Loucy (cell line): ENCODE measurements at regions not wholly inside any gene's neighbourhood (a gene's known extent, or its start where the extent isn't known, plus 50 kb on each side); places are given as distances from the start of the nearest gene placed in this dataset.

ENCODE experiments used
- H2AFZ ChIP-seq: fragments of 200-600 bp; sonication (generic); 2 replicates; pipeline ENCODE4 v1.6.0; 2016; ENCODE audit warnings: antibody characterized with exemption, mild to moderate bottlenecking, low read length, moderate library complexity
- H3F3A ChIP-seq: fragments of 200-600 bp; 2 replicates; pipeline ENCODE4 v1.6.0; 2016; ENCODE audit warnings: antibody characterized with exemption, low read depth, mild to moderate bottlenecking
- H3K27me3 ChIP-seq: fragments of 200-600 bp; sonication (generic); 2 replicates; pipeline ENCODE4 v1.6.1; 2014; ENCODE audit warnings: low read length, mild to moderate bottlenecking; ENCODE audit not compliant: insufficient read depth, poor library complexity, severe bottlenecking
- H3K36me3 ChIP-seq: fragments of 200-600 bp; sonication (generic); 2 replicates; pipeline ENCODE4 v1.6.1; 2016; ENCODE audit warnings: low read length; ENCODE audit not compliant: insufficient read depth
- H3K4me1 ChIP-seq: fragments of 200-600 bp; sonication (generic); 2 replicates; pipeline ENCODE4 v1.5.1; 2014; ENCODE audit warnings: low read length, mild to moderate bottlenecking; ENCODE audit not compliant: insufficient read depth, poor library complexity, severe bottlenecking
- H3K4me2 ChIP-seq: fragments of 200-600 bp; sonication (generic); 2 replicates; pipeline ENCODE4 v1.6.0; 2014; ENCODE audit warnings: antibody characterized with exemption, low read length, low read depth, mild to moderate bottlenecking; ENCODE audit not compliant: poor library complexity, severe bottlenecking
- H3K4me3 ChIP-seq: fragments of 200-600 bp; sonication (generic); 2 replicates; pipeline ENCODE4 v1.5.1; 2014; ENCODE audit warnings: low read length, mild to moderate bottlenecking, mixed read lengths; ENCODE audit not compliant: poor library complexity, severe bottlenecking
- H3K79me2 ChIP-seq: fragments of 200-600 bp; sonication (generic); 2 replicates; pipeline ENCODE4 v1.6.1; 2014; ENCODE audit warnings: low read length; ENCODE audit not compliant: insufficient read depth
- H3K9ac ChIP-seq: fragments of 200-600 bp; sonication (generic); 2 replicates; pipeline ENCODE4 v1.6.0; 2014; ENCODE audit warnings: mild to moderate bottlenecking, low read depth, low read length, moderate library complexity; ENCODE audit not compliant: poor library complexity, severe bottlenecking
- H3K9me2 ChIP-seq: fragments of 200-600 bp; sonication (generic); replicated peaks from 2 replicates; pipeline ENCODE4 v1.6.1; 2016; ENCODE audit warnings: low read depth, low read length, mixed read lengths
- H3K9me3 ChIP-seq: fragments of 200-600 bp; sonication (generic); 2 replicates; pipeline ENCODE4 v1.6.1; 2014; ENCODE audit warnings: mild to moderate bottlenecking, antibody characterized with exemption, low read length, low read depth; ENCODE audit not compliant: insufficient read depth
- H4K20me1 ChIP-seq: fragments of 200-600 bp; sonication (generic); 2 replicates; pipeline ENCODE4 v1.6.0; 2014; ENCODE audit warnings: antibody characterized with exemption, low read length, mild to moderate bottlenecking; ENCODE audit not compliant: insufficient read depth, poor library complexity, severe bottlenecking
- CTCF ChIP-seq: fragments of 200-600 bp; sonication (generic); conservative IDR thresholded peaks from 2 replicates; pipeline ENCODE4 v1.5.1; 2014; ENCODE audit warnings: mild to moderate bottlenecking, antibody characterized with exemption, low read length
- EZH2phosphoT487 ChIP-seq: fragments of 200-600 bp; IDR thresholded peaks from 2 replicates; pipeline ENCODE4 v1.6.1; 2018; ENCODE audit warnings: antibody characterized with exemption, mild to moderate bottlenecking, moderate library complexity, borderline replicate concordance

- Histone ChIP-seq H4K20me1 (no peaks in the 10 kb centered on the region), H2AFZ (no peak overlapping the region), H3K9ac (no peak overlapping the region), H3K27me3 (no peaks in the 10 kb centered on the region), H3K9me2 (no peaks in the 10 kb centered on the region), H3K79me2 (no peaks in the 10 kb centered on the region), H3K4me3 (no peak overlapping the region), H3K4me1 (no peaks in the 10 kb centered on the region), H3F3A (no peaks in the 10 kb centered on the region), H3K36me3 (no peaks in the 10 kb centered on the region), H3K4me2 (no peak overlapping the region), H3K9me3 (no peaks in the 10 kb centered on the region)
- TF ChIP-seq CTCF, result no peak
- TF ChIP-seq EZH2phosphoT487, result no peak
Observed at GRCh38 chr16:73506568-73507056, 458.7 kb upstream of the ZFHX3 start.

- no peak overlapping the region for H3K9ac ChIP-seq
- no peaks in the 10 kb centered on the region for H3K4me1 ChIP-seq
- no peaks in the 10 kb centered on the region for H3K27me3 ChIP-seq
- H4K20me1 ChIP-seq, result no peaks in the 10 kb centered on the region
- no peak for TF ChIP-seq EZH2phosphoT487
- TF ChIP-seq CTCF, result no peak
- H3K4me2 ChIP-seq, result no peak overlapping the region
- no peak overlapping the region for H2AFZ ChIP-seq
- no peaks in the 10 kb centered on the region for H3F3A ChIP-seq
- H3K9me3 ChIP-seq, result no peaks in the 10 kb centered on the region
- H3K9me2 ChIP-seq, result no peaks in the 10 kb centered on the region
- no peak overlapping the region for H3K4me3 ChIP-seq
- H3K79me2 ChIP-seq, result no peaks in the 10 kb centered on the region
- H3K36me3 ChIP-seq, result no peaks in the 10 kb centered on the region
Observed at GRCh38 chr16:73505577-73505976, 457.6 kb upstream of the ZFHX3 start.

GRCh38 chr16:73504591-73505575 lies 457.0 kb upstream of the ZFHX3 start:
- TF ChIP-seq EZH2phosphoT487, result no peak
- no peak for TF ChIP-seq CTCF
- no peaks in the 10 kb centered on the region for H3K36me3 ChIP-seq
- H3K4me1 ChIP-seq, result no peaks in the 10 kb centered on the region
- H3K79me2 ChIP-seq, result no peaks in the 10 kb centered on the region
- no peak overlapping the region for H3K4me2 ChIP-seq
- H3K9me2 ChIP-seq, result no peaks in the 10 kb centered on the region
- no peaks in the 10 kb centered on the region for H3F3A ChIP-seq
- H3K4me3 ChIP-seq, result no peak overlapping the region
- no peaks in the 10 kb centered on the region for H3K9me3 ChIP-seq
- H4K20me1 ChIP-seq, result no peaks in the 10 kb centered on the region
- H3K27me3 ChIP-seq, result no peaks in the 10 kb centered on the region
- no peak overlapping the region for H2AFZ ChIP-seq
- H3K9ac ChIP-seq, result no peak overlapping the region
